ENCODE measurements at regions not wholly inside any gene's neighbourhood (a gene's known extent, or its start where the extent isn't known, plus 50 kb on each side); places are given as distances from the start of the nearest gene placed in this dataset.

DNA sequence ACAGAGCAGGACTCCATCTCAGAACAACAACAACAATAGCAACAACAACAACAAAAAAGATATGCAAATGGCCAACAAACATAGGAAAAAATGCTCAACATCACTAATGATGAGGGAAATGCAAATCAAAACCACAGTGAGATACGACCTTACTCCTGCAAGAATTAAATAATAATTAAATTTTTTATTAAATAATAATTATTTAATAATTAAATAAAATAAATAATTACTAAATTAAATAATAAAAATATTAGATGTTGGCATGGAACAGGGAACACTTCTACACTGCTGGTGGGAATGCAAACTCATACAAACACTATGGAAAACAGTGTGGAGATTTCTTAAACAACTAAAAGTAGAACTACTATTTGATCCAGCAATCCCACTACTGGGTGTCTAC lies 1022.3 kb upstream of the B3GALT2 start:
- H3F3A ChIP-seq (ENCODE audit: insufficient read depth, low read length): no peaks in the 10 kb centered on the region
- H3K9me2 ChIP-seq (ENCODE audit: low read depth, low read length): no peaks in the 10 kb centered on the region
- H3K79me2 ChIP-seq (ENCODE audit: insufficient read depth, low read length): peaks cover 18% of the 10 kb centered on the region
- H2AFZ ChIP-seq (ENCODE audit: low read length): no peak overlapping the region
- no peak overlapping the region for H3K9ac ChIP-seq (ENCODE audit: low read length)
- no peaks in the 10 kb centered on the region for H3K4me1 ChIP-seq (ENCODE audit: insufficient read depth, low read length, severe bottlenecking)
- no peaks in the 10 kb centered on the region for H4K20me1 ChIP-seq (ENCODE audit: insufficient read depth, low read length)
- no peak overlapping the region for H3K27ac ChIP-seq (ENCODE audit: low read depth, low read length, poor library complexity, severe bottlenecking)
- H3K36me3 ChIP-seq (ENCODE audit: insufficient read depth, low read length): peaks cover 38% of the 10 kb centered on the region
- H3K27me3 ChIP-seq (ENCODE audit: insufficient read depth, low read length): no peaks in the 10 kb centered on the region
- TF ChIP-seq, protein P1, sequence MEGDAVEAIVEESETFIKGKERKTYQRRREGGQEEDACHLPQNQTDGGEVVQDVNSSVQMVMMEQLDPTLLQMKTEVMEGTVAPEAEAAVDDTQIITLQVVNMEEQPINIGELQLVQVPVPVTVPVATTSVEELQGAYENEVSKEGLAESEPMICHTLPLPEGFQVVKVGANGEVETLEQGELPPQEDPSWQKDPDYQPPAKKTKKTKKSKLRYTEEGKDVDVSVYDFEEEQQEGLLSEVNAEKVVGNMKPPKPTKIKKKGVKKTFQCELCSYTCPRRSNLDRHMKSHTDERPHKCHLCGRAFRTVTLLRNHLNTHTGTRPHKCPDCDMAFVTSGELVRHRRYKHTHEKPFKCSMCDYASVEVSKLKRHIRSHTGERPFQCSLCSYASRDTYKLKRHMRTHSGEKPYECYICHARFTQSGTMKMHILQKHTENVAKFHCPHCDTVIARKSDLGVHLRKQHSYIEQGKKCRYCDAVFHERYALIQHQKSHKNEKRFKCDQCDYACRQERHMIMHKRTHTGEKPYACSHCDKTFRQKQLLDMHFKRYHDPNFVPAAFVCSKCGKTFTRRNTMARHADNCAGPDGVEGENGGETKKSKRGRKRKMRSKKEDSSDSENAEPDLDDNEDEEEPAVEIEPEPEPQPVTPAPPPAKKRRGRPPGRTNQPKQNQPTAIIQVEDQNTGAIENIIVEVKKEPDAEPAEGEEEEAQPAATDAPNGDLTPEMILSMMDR (IDR thresholded peaks at IDR 0.05; ENCODE audit: low read length): no peak
- no peak for TF ChIP-seq EZH2 (IDR thresholded peaks at IDR 0.05; ENCODE audit: borderline replicate concordance, low read length)
- no peak overlapping the region for H3K4me2 ChIP-seq (ENCODE audit: low read length)
- no peak overlapping the region for H3K4me3 ChIP-seq (ENCODE audit: low read depth, low read length, poor library complexity, severe bottlenecking)
- peaks cover 5% of the 10 kb centered on the region; the same call in 1 of the 2 replicates for H3K9me3 ChIP-seq (ENCODE audit: low read length)

DNA sequence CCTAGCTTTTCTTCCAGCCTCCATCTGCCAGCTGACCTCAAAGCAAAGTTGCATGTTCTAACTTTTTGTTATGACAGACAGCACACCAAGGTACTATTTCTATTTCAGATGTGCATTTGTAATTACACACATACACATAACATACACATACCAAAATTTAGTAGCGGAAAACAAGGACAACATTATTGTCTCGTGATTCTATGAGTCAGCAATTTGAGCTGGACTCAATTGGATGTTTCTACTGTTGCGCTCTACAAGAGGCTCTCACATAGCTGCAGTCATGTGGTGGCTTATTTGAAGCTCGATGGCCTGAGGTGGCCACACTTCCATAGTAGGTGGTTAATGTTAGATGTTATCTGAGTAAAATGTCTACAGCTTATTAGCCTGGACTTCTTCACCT lies 1010.1 kb upstream of the B3GALT2 start:
- Histone ChIP-seq H3K9me2 (ENCODE audit: low read depth, low read length) (no peaks in the 10 kb centered on the region), H3K9me3 (ENCODE audit: low read length) (peaks cover 13% of the 10 kb centered on the region; the same call in 1 of the 2 replicates), H2AFZ (ENCODE audit: low read length) (no peak overlapping the region), H3K27ac (ENCODE audit: low read depth, low read length, poor library complexity, severe bottlenecking) (no peak overlapping the region), H3K9ac (ENCODE audit: low read length) (no peak overlapping the region), H3K4me1 (ENCODE audit: insufficient read depth, low read length, severe bottlenecking) (no peaks in the 10 kb centered on the region), H3F3A (ENCODE audit: insufficient read depth, low read length) (no peaks in the 10 kb centered on the region), H3K27me3 (ENCODE audit: insufficient read depth, low read length) (no peaks in the 10 kb centered on the region), H3K4me3 (ENCODE audit: low read depth, low read length, poor library complexity, severe bottlenecking) (no peak overlapping the region), H3K79me2 (ENCODE audit: insufficient read depth, low read length) (no peaks in the 10 kb centered on the region), H3K36me3 (ENCODE audit: insufficient read depth, low read length) (peaks cover 27% of the 10 kb centered on the region), H4K20me1 (ENCODE audit: insufficient read depth, low read length) (no peaks in the 10 kb centered on the region), H3K4me2 (ENCODE audit: low read length) (no peak overlapping the region)
- TF ChIP-seq EZH2 (IDR thresholded peaks at IDR 0.05; ENCODE audit: borderline replicate concordance, low read length): no peak
- TF ChIP-seq, protein P1 (IDR thresholded peaks at IDR 0.05; ENCODE audit: low read length): no peak

DNA sequence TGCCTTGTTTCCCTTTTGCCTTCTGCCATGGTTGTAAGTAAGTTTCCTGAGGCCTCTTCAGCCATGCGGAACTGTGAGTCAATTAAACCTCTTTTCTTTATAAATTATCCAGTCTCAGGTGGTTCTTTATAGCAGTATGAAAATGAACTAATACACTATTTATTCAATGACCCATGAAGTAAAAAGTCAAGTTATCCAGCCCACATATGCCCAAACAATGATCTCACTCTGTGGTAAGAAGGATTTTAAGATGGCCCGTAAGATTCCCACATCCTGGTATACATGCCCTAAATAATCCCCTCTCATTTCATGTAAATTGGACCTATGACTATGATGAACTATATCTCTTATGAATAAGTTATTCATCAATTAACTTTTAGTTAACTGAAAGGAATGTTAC lies 1008.3 kb upstream of the B3GALT2 start:
- TF ChIP-seq EZH2 (IDR thresholded peaks at IDR 0.05; ENCODE audit: borderline replicate concordance, low read length): no peak
- TF ChIP-seq, protein P1 (IDR thresholded peaks at IDR 0.05; ENCODE audit: low read length): no peak
- Histone ChIP-seq H4K20me1 (ENCODE audit: insufficient read depth, low read length) (no peaks in the 10 kb centered on the region), H2AFZ (ENCODE audit: low read length) (no peak overlapping the region), H3K27me3 (ENCODE audit: insufficient read depth, low read length) (no peaks in the 10 kb centered on the region), H3K4me1 (ENCODE audit: insufficient read depth, low read length, severe bottlenecking) (no peaks in the 10 kb centered on the region), H3K79me2 (ENCODE audit: insufficient read depth, low read length) (no peaks in the 10 kb centered on the region), H3K9me2 (ENCODE audit: low read depth, low read length) (no peaks in the 10 kb centered on the region), H3K4me3 (ENCODE audit: low read depth, low read length, poor library complexity, severe bottlenecking) (no peak overlapping the region), H3K27ac (ENCODE audit: low read depth, low read length, poor library complexity, severe bottlenecking) (no peak overlapping the region), H3K36me3 (ENCODE audit: insufficient read depth, low read length) (peaks cover 32% of the 10 kb centered on the region), H3F3A (ENCODE audit: insufficient read depth, low read length) (no peaks in the 10 kb centered on the region), H3K9me3 (ENCODE audit: low read length) (peaks cover 13% of the 10 kb centered on the region; the same call in 1 of the 2 replicates), H3K4me2 (ENCODE audit: low read length) (no peak overlapping the region), H3K9ac (ENCODE audit: low read length) (no peak overlapping the region)
